Spleen (tissue), 7 donors: ENCODE measurements at regions not wholly inside any gene's neighbourhood (a gene's known extent, or its start where the extent isn't known, plus 50 kb on each side); places are given as distances from the start of the nearest gene placed in this dataset.

ENCODE experiments used
- CTCF ChIP-seq, 11 experiments: fragments of 200-600 bp in 7 of 11; fragments of 450-650 bp in 4 of 11; sonication (generic) in 4 of 11; IDR thresholded peaks in 8 of 11; conservative IDR thresholded peaks in 3 of 11; 1 replicate in 7 of 11; 2 replicates in 4 of 11; pipeline versions ENCODE4 v1.4.0 to v1.8.0; 2016 to 2021; ENCODE audit warnings: antibody characterized with exemption in 11 of 11, inconsistent platforms in 4 of 11, mild to moderate bottlenecking in 1 of 11
- POLR2AphosphoS5 ChIP-seq, 3 donors: sonication (generic); formaldehyde crosslinking; IDR thresholded peaks; one replicate each; pipeline ENCODE4 v1.5.1; 2017; ENCODE audit warnings: antibody characterized with exemption in 3 of 3
- donor health status: DM: no; HTN: no; CAD: no; lungs with moderate emphysema.
- donor health status: DM: no; HTN: no; CAD: no.
- donor health status: DM: no; HTN: no; CAD: no.

- TF ChIP-seq POLR2AphosphoS5 (IDR thresholded peaks at IDR 0.05) (no peak), CTCF (IDR thresholded peaks at IDR 0.05 in 8 of 11, conservative IDR thresholded peaks at IDR 0.05 in 3 of 11) (no peak)
These were observed 177.0 kb downstream of the GPAT3 start for GRCh38 chr4:83712890-83713289.
